Brain microvascular endothelial cell (primary cell): ENCODE measurements at regions not wholly inside any gene's neighbourhood (a gene's known extent, or its start where the extent isn't known, plus 50 kb on each side); places are given as distances from the start of the nearest gene placed in this dataset.

Experiments used
- DNase-seq: peaks from one replicate; pipeline ENCODE4 v3.0.0-alpha.2; 2020
- H3K27ac ChIP-seq: fragments of 250-450 bp; sonication (Bioruptor Pico); 2 replicates; pipeline ENCODE4 v1.5.1; 2020; ENCODE audit warnings: mild to moderate bottlenecking, moderate library complexity
- H3K27me3 ChIP-seq: fragments of 250-450 bp; sonication (Bioruptor Pico); replicated peaks from 2 replicates; pipeline ENCODE4 v1.5.1; 2020; ENCODE audit warnings: mild to moderate bottlenecking
- H3K36me3 ChIP-seq: fragments of 250-450 bp; sonication (Bioruptor Pico); replicated peaks from 2 replicates; pipeline ENCODE4 v1.5.1; 2020; ENCODE audit warnings: mild to moderate bottlenecking
- H3K4me3 ChIP-seq: 2 replicates; pipeline ENCODE4 v1.5.1; 2011; ENCODE audit warnings: low read depth, mild to moderate bottlenecking, control low read depth, low read length, moderate library complexity
- in situ Hi-C: cut with HindIII; loops from 2 replicates; pipeline ENCODE4 v1.10.0; 2017; ENCODE audit warnings: low sequenced_read_pairs, low pct_ligation_motif_present
- TF ChIP-seq, protein P1 (sequence below): IDR thresholded peaks from 2 replicates; pipeline ENCODE4 v1.5.1; 2011; ENCODE audit warnings: low read depth, mild to moderate bottlenecking, moderate library complexity, low read length, control low read depth, inconsistent platforms; ENCODE audit errors: missing control alignments

DNA sequence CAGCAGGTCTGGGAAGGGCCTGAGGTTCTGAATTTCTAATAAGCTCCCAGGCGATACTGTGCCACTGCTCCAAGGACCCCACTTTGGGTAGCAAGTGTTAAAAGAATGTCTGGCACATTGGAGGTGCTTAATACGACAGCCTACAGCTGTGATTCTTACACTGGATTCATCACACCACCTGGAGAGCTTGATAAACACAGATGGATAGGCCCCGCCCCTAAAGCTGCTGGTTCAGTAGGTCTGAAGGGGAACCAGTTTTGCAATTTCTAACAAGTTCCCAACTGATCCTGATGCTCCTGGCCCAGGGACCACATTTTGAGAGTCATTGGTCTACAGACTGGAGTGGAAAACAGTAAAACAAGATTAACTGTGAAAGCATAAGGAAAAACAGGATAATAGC is 124.8 kb upstream of the ST8SIA2 start:
- Histone ChIP-seq H3K27ac (no peak overlapping the region), H3K27me3 (no peaks in the 10 kb centered on the region), H3K36me3 (no peaks in the 10 kb centered on the region), H3K4me3 (no peak overlapping the region)
- in situ Hi-C loops, result no loop called here
- TF ChIP-seq, protein P1, sequence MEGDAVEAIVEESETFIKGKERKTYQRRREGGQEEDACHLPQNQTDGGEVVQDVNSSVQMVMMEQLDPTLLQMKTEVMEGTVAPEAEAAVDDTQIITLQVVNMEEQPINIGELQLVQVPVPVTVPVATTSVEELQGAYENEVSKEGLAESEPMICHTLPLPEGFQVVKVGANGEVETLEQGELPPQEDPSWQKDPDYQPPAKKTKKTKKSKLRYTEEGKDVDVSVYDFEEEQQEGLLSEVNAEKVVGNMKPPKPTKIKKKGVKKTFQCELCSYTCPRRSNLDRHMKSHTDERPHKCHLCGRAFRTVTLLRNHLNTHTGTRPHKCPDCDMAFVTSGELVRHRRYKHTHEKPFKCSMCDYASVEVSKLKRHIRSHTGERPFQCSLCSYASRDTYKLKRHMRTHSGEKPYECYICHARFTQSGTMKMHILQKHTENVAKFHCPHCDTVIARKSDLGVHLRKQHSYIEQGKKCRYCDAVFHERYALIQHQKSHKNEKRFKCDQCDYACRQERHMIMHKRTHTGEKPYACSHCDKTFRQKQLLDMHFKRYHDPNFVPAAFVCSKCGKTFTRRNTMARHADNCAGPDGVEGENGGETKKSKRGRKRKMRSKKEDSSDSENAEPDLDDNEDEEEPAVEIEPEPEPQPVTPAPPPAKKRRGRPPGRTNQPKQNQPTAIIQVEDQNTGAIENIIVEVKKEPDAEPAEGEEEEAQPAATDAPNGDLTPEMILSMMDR, result no peak
- DNase-seq, result no peak

DNA sequence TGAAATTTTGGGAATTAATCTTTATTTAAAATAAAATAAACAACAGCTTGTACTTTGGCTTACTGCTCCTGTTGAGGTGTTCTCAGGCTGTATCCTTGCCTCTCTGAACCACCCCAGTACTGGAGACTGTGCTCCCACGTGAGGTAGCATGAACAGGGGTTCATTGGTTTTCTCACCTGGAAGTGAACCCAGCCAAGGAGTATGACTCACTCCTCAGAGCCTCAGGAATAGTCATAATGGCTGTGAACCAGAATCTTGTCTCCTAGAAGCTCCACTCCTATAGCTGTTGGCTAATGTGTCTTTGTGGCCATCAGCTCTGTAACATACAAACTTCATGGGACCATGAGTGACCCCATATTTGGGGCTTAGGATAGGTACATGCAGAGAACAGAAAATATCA is 122.5 kb upstream of the ST8SIA2 start:
- Histone ChIP-seq H3K36me3 (no peaks in the 10 kb centered on the region), H3K27ac (no peak overlapping the region), H3K27me3 (no peaks in the 10 kb centered on the region), H3K4me3 (no peak overlapping the region)
- DNase-seq, result no peak
- TF ChIP-seq, protein P1, result no peak
- in situ Hi-C loops, result no loop called here

DNA sequence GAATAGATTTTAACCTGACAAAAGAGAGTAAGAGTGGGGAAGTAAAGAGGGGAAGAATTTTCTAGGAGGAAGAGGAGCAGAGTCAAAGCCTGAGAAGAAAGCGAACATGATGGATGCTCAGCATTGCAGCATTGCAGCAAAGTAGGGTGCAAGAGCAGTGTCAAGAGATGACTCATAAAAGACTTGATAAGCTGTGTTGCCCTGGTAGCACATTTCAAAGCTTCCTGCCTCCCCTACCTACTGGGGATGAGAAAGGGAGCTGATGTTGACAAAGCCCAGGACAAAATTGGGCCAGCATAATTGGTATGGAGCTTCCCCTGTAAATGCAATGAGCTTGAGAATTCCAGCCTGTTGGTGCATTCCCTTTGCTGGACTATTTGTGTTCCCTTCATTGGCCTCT is 121.6 kb upstream of the ST8SIA2 start:
- in situ Hi-C loops, result no loop called here
- Histone ChIP-seq H3K27me3 (no peaks in the 10 kb centered on the region), H3K27ac (no peak overlapping the region), H3K36me3 (no peaks in the 10 kb centered on the region), H3K4me3 (no peak overlapping the region)
- TF ChIP-seq, protein P1, result no peak
- DNase-seq, result no peak

DNA sequence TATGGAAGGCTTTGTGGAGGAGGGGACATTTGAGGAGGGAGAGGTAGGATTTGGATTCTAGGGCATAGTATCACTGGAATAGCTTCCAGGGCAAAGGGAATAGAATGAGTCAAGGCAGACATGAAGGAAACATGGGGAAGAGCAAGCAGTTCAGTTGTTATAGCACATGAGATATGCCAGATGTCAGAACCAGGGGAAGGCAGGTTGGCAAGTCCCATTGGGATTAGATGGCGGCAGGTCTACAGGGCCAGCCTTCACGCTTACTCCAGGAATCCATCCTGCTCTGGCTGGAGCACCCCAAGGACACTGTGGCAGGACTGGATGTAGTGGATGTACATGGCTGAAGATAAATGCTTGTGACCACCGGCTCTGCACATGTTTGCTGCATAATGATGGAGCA is 120.4 kb upstream of the ST8SIA2 start:
- DNase-seq, result no peak
- in situ Hi-C loops, result no loop called here
- no peaks in the 10 kb centered on the region for H3K27me3 ChIP-seq
- H3K27ac ChIP-seq, result no peak overlapping the region
- H3K4me3 ChIP-seq, result no peak overlapping the region
- H3K36me3 ChIP-seq, result no peaks in the 10 kb centered on the region
- TF ChIP-seq, protein P1, result no peak

DNA sequence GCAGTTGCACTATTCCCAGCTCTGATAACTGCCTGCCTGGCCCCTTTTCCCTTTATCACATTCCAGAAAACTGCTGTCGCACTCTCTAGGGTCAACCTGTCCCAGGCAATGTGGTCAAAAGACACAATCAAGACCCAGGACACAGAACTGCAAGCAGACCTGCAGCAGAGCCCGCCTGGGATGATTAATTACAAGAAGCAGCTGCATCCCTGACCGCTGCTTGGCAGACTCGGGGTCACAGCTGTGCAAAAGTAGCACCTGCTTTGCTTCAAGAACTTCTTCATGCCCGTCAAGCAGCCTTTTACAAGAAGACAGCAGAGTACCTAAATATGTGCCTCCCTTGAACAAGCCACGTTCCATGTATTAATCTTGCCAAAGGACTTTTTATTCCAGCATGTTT is 120.0 kb upstream of the ST8SIA2 start:
- in situ Hi-C loops, result no loop called here
- Histone ChIP-seq H3K27ac (no peak overlapping the region), H3K27me3 (no peaks in the 10 kb centered on the region), H3K4me3 (no peak overlapping the region), H3K36me3 (no peaks in the 10 kb centered on the region)
- DNase-seq, result no peak
- TF ChIP-seq, protein P1, result no peak

DNA sequence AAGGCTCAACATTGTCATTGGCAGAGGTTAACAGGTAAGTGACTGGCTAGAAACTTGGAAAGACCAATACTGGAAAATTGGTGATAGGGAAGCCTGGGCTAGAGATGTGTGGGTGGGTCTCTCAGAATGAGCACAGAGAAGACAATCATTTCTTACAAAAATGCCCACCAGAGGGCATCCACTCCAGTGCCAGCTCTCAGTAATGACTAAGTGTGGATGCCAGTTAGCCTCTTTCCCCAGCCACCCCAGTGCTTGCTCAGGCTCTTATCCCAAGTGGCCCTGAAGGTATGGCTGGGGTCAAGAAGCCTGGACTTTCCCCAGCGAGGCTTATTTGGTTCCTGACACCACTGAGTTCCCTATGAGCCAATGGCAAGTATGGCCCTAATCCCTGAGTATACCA is 115.9 kb upstream of the ST8SIA2 start:
- TF ChIP-seq, protein P1, result peak; percentile 45
- DNase-seq, result peak; percentile 2
- no peaks in the 10 kb centered on the region for H3K36me3 ChIP-seq
- H3K27ac ChIP-seq, result no peak overlapping the region
- H3K27me3 ChIP-seq, result no peaks in the 10 kb centered on the region
- no peak overlapping the region for H3K4me3 ChIP-seq
- in situ Hi-C loops, result no loop called here
